Astrocyte (in vitro differentiated cells and primary cell): ENCODE measurements at regions not wholly inside any gene's neighbourhood (a gene's known extent, or its start where the extent isn't known, plus 50 kb on each side); places are given as distances from the start of the nearest gene placed in this dataset.

Experiments
- EZH2 ChIP-seq: IDR thresholded peaks from 2 replicates; pipeline ENCODE4 v1.6.1; 2012; ENCODE audit warnings: mild to moderate bottlenecking, low read length, inconsistent platforms; ENCODE audit not compliant: insufficient read depth
- TF ChIP-seq, protein P1 (sequence below): IDR thresholded peaks from 2 replicates; pipeline ENCODE4 v1.5.1; 2011; ENCODE audit warnings: low read depth, mild to moderate bottlenecking, inconsistent platforms, low read length, moderate library complexity; ENCODE audit not compliant: insufficient read depth

DNA sequence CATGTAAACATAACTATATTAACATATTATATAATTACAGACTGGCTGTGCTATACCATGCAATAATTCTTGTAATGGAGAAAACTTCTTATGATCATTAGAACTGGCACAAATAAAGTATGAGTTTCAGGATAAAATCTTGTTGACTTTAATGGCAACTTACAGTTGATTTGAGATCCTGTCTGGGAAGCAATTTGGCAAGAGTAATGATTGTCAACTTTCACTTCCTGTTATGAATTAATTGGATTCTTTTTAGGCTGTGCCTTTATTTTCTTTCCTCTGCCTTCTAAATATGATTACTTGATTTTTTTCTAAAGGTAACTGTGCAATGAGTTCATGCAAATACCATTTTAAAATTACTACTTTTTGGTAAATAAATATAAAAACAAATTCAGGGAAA is 158.1 kb upstream of the B3GAT2 start:
- TF ChIP-seq, protein P1, sequence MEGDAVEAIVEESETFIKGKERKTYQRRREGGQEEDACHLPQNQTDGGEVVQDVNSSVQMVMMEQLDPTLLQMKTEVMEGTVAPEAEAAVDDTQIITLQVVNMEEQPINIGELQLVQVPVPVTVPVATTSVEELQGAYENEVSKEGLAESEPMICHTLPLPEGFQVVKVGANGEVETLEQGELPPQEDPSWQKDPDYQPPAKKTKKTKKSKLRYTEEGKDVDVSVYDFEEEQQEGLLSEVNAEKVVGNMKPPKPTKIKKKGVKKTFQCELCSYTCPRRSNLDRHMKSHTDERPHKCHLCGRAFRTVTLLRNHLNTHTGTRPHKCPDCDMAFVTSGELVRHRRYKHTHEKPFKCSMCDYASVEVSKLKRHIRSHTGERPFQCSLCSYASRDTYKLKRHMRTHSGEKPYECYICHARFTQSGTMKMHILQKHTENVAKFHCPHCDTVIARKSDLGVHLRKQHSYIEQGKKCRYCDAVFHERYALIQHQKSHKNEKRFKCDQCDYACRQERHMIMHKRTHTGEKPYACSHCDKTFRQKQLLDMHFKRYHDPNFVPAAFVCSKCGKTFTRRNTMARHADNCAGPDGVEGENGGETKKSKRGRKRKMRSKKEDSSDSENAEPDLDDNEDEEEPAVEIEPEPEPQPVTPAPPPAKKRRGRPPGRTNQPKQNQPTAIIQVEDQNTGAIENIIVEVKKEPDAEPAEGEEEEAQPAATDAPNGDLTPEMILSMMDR: no peak
- no peak for TF ChIP-seq EZH2
